ENCODE measurements at regions not wholly inside any gene's neighbourhood (a gene's known extent, or its start where the extent isn't known, plus 50 kb on each side); places are given as distances from the start of the nearest gene placed in this dataset.

GRCh38 chr21:16965424-16965823 lies 547.4 kb upstream of the CXADR start:
- no peak for TF ChIP-seq CTCF (IDR thresholded peaks at IDR 0.05)
- H3K4me1 ChIP-seq: peaks cover 0 to 8% (median 0%) of the 10 kb centered on the region in 9 donors
- intact Hi-C loops (cut with DNase I): no loop called here

GRCh38 chr21:16968436-16968835 lies 544.4 kb upstream of the CXADR start:
- intact Hi-C loops (cut with DNase I): no loop called here
- no peak for TF ChIP-seq CTCF (IDR thresholded peaks at IDR 0.05)
- H3K4me1 ChIP-seq: peaks cover 0 to 8% (median 0%) of the 10 kb centered on the region in 9 donors
- no peaks in the 10 kb centered on the region for H3K36me3 ChIP-seq
- no peak overlapping the region for H3K27ac ChIP-seq
- H3K27me3 ChIP-seq: no peaks in the 10 kb centered on the region
- DNase-seq (no peak), ATAC-seq (peak in 1 of 8 donors; percentile 25)
- no peak overlapping the region for H3K4me3 ChIP-seq
- WGBS, 2 donors: 31 to 49% methylated on average over 1 of the region's 1 CpG
- peaks cover 0 to 35% (median 7%) of the 10 kb centered on the region in 11 donors for H3K9me3 ChIP-seq

More at GRCh38 chr21:16965424-16965823, 547.4 kb upstream of the CXADR start:
- H3K36me3 ChIP-seq: no peaks in the 10 kb centered on the region
- H3K9me3 ChIP-seq: peaks cover 0 to 28% (median 7%) of the 10 kb centered on the region in 11 donors
- H3K27me3 ChIP-seq: no peaks in the 10 kb centered on the region
- ATAC-seq: no peak
- H3K27ac ChIP-seq: no peak overlapping the region
- H3K4me3 ChIP-seq: no peak overlapping the region
- no peak for DNase-seq

- no peak for ATAC-seq
- no peak overlapping the region for H3K27ac ChIP-seq
- H3K36me3 ChIP-seq: no peaks in the 10 kb centered on the region
- H3K27me3 ChIP-seq: no peaks in the 10 kb centered on the region
- peaks cover 0 to 32% (median 7%) of the 10 kb centered on the region in 11 donors for H3K9me3 ChIP-seq
- peaks cover 0 to 8% (median 0%) of the 10 kb centered on the region in 9 donors for H3K4me1 ChIP-seq
- TF ChIP-seq CTCF (IDR thresholded peaks at IDR 0.05): no peak
- intact Hi-C loops (cut with DNase I): no loop called here
- no peak for DNase-seq
- 31 to 48% methylated on average over 2 of the region's 2 CpGs for WGBS, 2 donors
- no peak overlapping the region for H3K4me3 ChIP-seq
Observed at GRCh38 chr21:16969636-16970035, 543.2 kb upstream of the CXADR start.

- TF ChIP-seq CTCF (IDR thresholded peaks at IDR 0.05): no peak
- Histone ChIP-seq H3K27me3 (no peaks in the 10 kb centered on the region), H3K9me3 (peaks cover 0 to 12% (median 0%) of the 10 kb centered on the region in 11 donors), H3K4me3 (no peak overlapping the region), H3K27ac (no peak overlapping the region), H3K4me1 (peaks cover 0 to 3% (median 0%) of the 10 kb centered on the region in 9 donors), H3K36me3 (no peaks in the 10 kb centered on the region)
- WGBS, 2 donors: 92 to 95% methylated on average over 8 of the region's 8 CpGs
- DNase-seq (no peak), ATAC-seq (no peak)
- intact Hi-C loops (cut with DNase I): no loop called here
Observed at GRCh38 chr21:16974060-16974459, 538.8 kb upstream of the CXADR start.
